ENCODE measurements at regions not wholly inside any gene's neighbourhood (a gene's known extent, or its start where the extent isn't known, plus 50 kb on each side); places are given as distances from the start of the nearest gene placed in this dataset.

GRCh38 chr7:130910949-130911944, 177.2 kb upstream of the KLF14 start:
- Histone ChIP-seq H3K9me3 (ENCODE audit: control insufficient read depth, insufficient read depth, low read depth, low read length) (no peaks in the 10 kb centered on the region), H3K79me2 (ENCODE audit: control insufficient read depth, insufficient read depth, low read length) (peaks cover 85% of the 10 kb centered on the region), H2AFZ (ENCODE audit: low read length) (no peak overlapping the region), H3K4me2 (ENCODE audit: extremely low read depth, insufficient read depth, low read length) (peak overlapping the region; percentile 97), H3K27ac (ENCODE audit: insufficient read depth, low read length) (peak overlapping the region; percentile 89), H3K27me3 (ENCODE audit: control insufficient read depth, insufficient read depth, low read length) (no peaks in the 10 kb centered on the region), H3K4me1 (ENCODE audit: control insufficient read depth, extremely low read depth, insufficient read depth, low read length) (peaks cover 18% of the 10 kb centered on the region), H3K36me3 (ENCODE audit: control insufficient read depth, insufficient read depth, low read length) (peaks cover 9% of the 10 kb centered on the region), H3K4me3 (replicated peaks in 1 of 4; ENCODE audit: control extremely low read depth in 1 of 4, insufficient read depth in 1 of 4, low read depth in 3 of 4, low read length in 4 of 4) (peak overlapping the region; percentile 83 to 97 (median 87)), H3K9ac (ENCODE audit: insufficient read depth, low read length) (peak overlapping the region; percentile 89), H4K20me1 (ENCODE audit: control insufficient read depth, extremely low read depth, insufficient read depth, low read length) (no peaks in the 10 kb centered on the region)
- TF ChIP-seq CTCF (conservative IDR thresholded peaks at IDR 0.05 in 1 of 2, IDR thresholded peaks at IDR 0.05 in 1 of 2; ENCODE audit: low read depth in 1 of 2, low read length in 2 of 2) (no peak), EZH2 (IDR thresholded peaks at IDR 0.05; ENCODE audit: low read length, missing control alignments) (no peak)
- DNase-seq (ENCODE audit: low read depth in 2 of 2): peak; percentile 79 to 80

GRCh38 chr7:130912082-130912861, 178.3 kb upstream of the KLF14 start:
- H3K36me3 ChIP-seq (ENCODE audit: control insufficient read depth, insufficient read depth, low read length): peaks cover 9% of the 10 kb centered on the region
- TF ChIP-seq CTCF (conservative IDR thresholded peaks at IDR 0.05 in 1 of 2, IDR thresholded peaks at IDR 0.05 in 1 of 2; ENCODE audit: low read depth in 1 of 2, low read length in 2 of 2): no peak
- no peak for TF ChIP-seq EZH2 (IDR thresholded peaks at IDR 0.05; ENCODE audit: low read length, missing control alignments)
- H3K4me1 ChIP-seq (ENCODE audit: control insufficient read depth, extremely low read depth, insufficient read depth, low read length): peaks cover 26% of the 10 kb centered on the region
- no peaks in the 10 kb centered on the region for H4K20me1 ChIP-seq (ENCODE audit: control insufficient read depth, extremely low read depth, insufficient read depth, low read length)
- H3K79me2 ChIP-seq (ENCODE audit: control insufficient read depth, insufficient read depth, low read length): peaks cover 84% of the 10 kb centered on the region
- peak overlapping the region; percentile 89 for H3K9ac ChIP-seq (ENCODE audit: insufficient read depth, low read length)
- no peaks in the 10 kb centered on the region for H3K9me3 ChIP-seq (ENCODE audit: control insufficient read depth, insufficient read depth, low read depth, low read length)
- peak overlapping the region; percentile 83 to 97 (median 87) for H3K4me3 ChIP-seq (replicated peaks in 1 of 4; ENCODE audit: control extremely low read depth in 1 of 4, insufficient read depth in 1 of 4, low read depth in 3 of 4, low read length in 4 of 4)
- DNase-seq (ENCODE audit: low read depth in 2 of 2): peak; percentile 84 to 92
- H2AFZ ChIP-seq (ENCODE audit: low read length): no peak overlapping the region
- H3K4me2 ChIP-seq (ENCODE audit: extremely low read depth, insufficient read depth, low read length): peak overlapping the region; percentile 97
- H3K27ac ChIP-seq (ENCODE audit: insufficient read depth, low read length): peak overlapping the region; percentile 89
- no peaks in the 10 kb centered on the region for H3K27me3 ChIP-seq (ENCODE audit: control insufficient read depth, insufficient read depth, low read length)
